Neuronal stem cell (in vitro differentiated cells): ENCODE measurements at regions not wholly inside any gene's neighbourhood (a gene's known extent, or its start where the extent isn't known, plus 50 kb on each side); places are given as distances from the start of the nearest gene placed in this dataset.
"Not testable (repeated sequence)": the region's sequence is repeated elsewhere in the genome, so short reads cannot be mapped to it uniquely, and the experiment has no call there.

Experiments used
- DNase-seq: peaks from one replicate; pipeline ENCODE4 v3.0.0-alpha.2; 2013; ENCODE audit warnings: low spot score
- H2AFZ ChIP-seq: one replicate; pipeline ENCODE4 v1.6.1; 2013; ENCODE audit warnings: mild to moderate bottlenecking, low read length, inconsistent platforms
- H2AK5ac ChIP-seq: 2 replicates; pipeline ENCODE4 v1.6.1; 2013; ENCODE audit warnings: low read depth, mild to moderate bottlenecking, inconsistent platforms, low read length, moderate library complexity, mixed read lengths
- H2BK120ac ChIP-seq: 2 replicates; pipeline ENCODE4 v1.6.1; 2013; ENCODE audit warnings: low read depth, mild to moderate bottlenecking, inconsistent platforms, low read length, moderate library complexity, mixed read lengths
- H2BK12ac ChIP-seq: one replicate; pipeline ENCODE4 v1.6.1; 2013; ENCODE audit warnings: low read length, inconsistent platforms
- H2BK15ac ChIP-seq: 2 replicates; pipeline ENCODE4 v1.6.1; 2013; ENCODE audit warnings: mild to moderate bottlenecking, low read length, inconsistent platforms, mixed read lengths
- H2BK5ac ChIP-seq: one replicate; pipeline ENCODE4 v1.6.1; 2013; ENCODE audit warnings: inconsistent platforms, mild to moderate bottlenecking, low read length, moderate library complexity
- H3K14ac ChIP-seq: one replicate; pipeline ENCODE4 v1.6.1; 2013; ENCODE audit warnings: low read length, inconsistent platforms
- H3K18ac ChIP-seq: 2 replicates; pipeline ENCODE4 v1.6.1; 2013; ENCODE audit warnings: low read length, inconsistent platforms
- H3K23ac ChIP-seq: 2 replicates; pipeline ENCODE4 v1.6.1; 2013; ENCODE audit warnings: low read depth, mild to moderate bottlenecking, mixed read lengths, low read length, inconsistent platforms; ENCODE audit not compliant: poor library complexity
- H3K27ac ChIP-seq: replicated peaks from 3 replicates; pipeline ENCODE4 v1.5.1; 2013; ENCODE audit warnings: low read length, inconsistent platforms
- H3K27me3 ChIP-seq, 3 experiments: 2 replicates each; pipeline ENCODE4 v1.6.1; 2013; ENCODE audit warnings: low read length in 3 of 3, mild to moderate bottlenecking in 2 of 3, inconsistent platforms in 1 of 3, low read depth in 1 of 3, mixed read lengths in 1 of 3, moderate library complexity in 1 of 3; ENCODE audit not compliant: control insufficient read depth in 3 of 3, insufficient read depth in 3 of 3
- H3K36me3 ChIP-seq, 2 donors: replicated peaks in 1 of 2; 2 replicates each; pipeline ENCODE4 v1.6.1; 2013; ENCODE audit warnings: low read length in 2 of 2; ENCODE audit not compliant: control insufficient read depth in 2 of 2, insufficient read depth in 2 of 2
- H3K4ac ChIP-seq: 2 replicates; pipeline ENCODE4 v1.6.1; 2013; ENCODE audit warnings: inconsistent platforms, mild to moderate bottlenecking, low read length, moderate library complexity
- H3K4me1 ChIP-seq, 2 donors: 1 replicate in 1 of 2; 2 replicates in 1 of 2; pipeline ENCODE4 v1.6.1; 2013; ENCODE audit warnings: low read length in 2 of 2, low read depth in 1 of 2; ENCODE audit not compliant: control insufficient read depth in 2 of 2, insufficient read depth in 1 of 2
- H3K4me2 ChIP-seq: one replicate; pipeline ENCODE4 v1.6.1; 2013; ENCODE audit warnings: mild to moderate bottlenecking, low read length, inconsistent platforms; ENCODE audit not compliant: insufficient read depth, poor library complexity, severe bottlenecking
- H3K4me3 ChIP-seq, 2 donors: 2 replicates each; pipeline ENCODE4 v1.5.1; 2013; ENCODE audit warnings: low read length in 2 of 2, mild to moderate bottlenecking in 2 of 2, inconsistent platforms in 1 of 2, moderate library complexity in 1 of 2
- H3K79me1 ChIP-seq: one replicate; pipeline ENCODE4 v1.6.1; 2013; ENCODE audit warnings: low read depth, mild to moderate bottlenecking, inconsistent platforms, low read length, moderate library complexity
- H3K9ac ChIP-seq: one replicate; pipeline ENCODE4 v1.6.1; 2013; ENCODE audit warnings: mild to moderate bottlenecking, low read depth, low read length, inconsistent platforms; ENCODE audit not compliant: poor library complexity
- H3K9me3 ChIP-seq, 2 donors: replicated peaks in 1 of 2; 2 replicates each; pipeline versions ENCODE3 to v1.6.1; 2013; ENCODE audit warnings: low read length in 2 of 2, mild to moderate bottlenecking in 2 of 2, inconsistent platforms in 1 of 2, low read depth in 1 of 2, mixed read lengths in 1 of 2, moderate library complexity in 1 of 2; ENCODE audit not compliant: control insufficient read depth in 2 of 2, insufficient read depth in 1 of 2
- H4K8ac ChIP-seq: one replicate; pipeline ENCODE4 v1.6.1; 2013; ENCODE audit warnings: low read depth, mild to moderate bottlenecking, inconsistent platforms, low read length, moderate library complexity
- H4K91ac ChIP-seq: one replicate; pipeline ENCODE4 v1.6.1; 2013; ENCODE audit warnings: low read length, low read depth, mild to moderate bottlenecking, inconsistent platforms; ENCODE audit not compliant: poor library complexity
- WGBS, 2 donors: extraction: QIAGEN DNeasy Blood & Tissue Kit; methylation state at CpG; one replicate each; pipeline ENCODE4 v1.1.7; 2013; ENCODE audit warnings: missing lambda C conversion rate in 2 of 2, mixed read lengths in 1 of 2; ENCODE audit not compliant: insufficient read length in 2 of 2, insufficient replicate concordance in 1 of 2; ENCODE audit errors: extremely low coverage in 2 of 2; 5-methylcytosine and 5-hydroxymethylcytosine counted together

- not testable (repeated sequence) for H3K27me3 ChIP-seq, H3K23ac ChIP-seq, H2BK120ac ChIP-seq, H2BK15ac ChIP-seq, H3K9ac ChIP-seq, H3K4me2 ChIP-seq, H3K4me1 ChIP-seq, H3K27ac ChIP-seq, H4K91ac ChIP-seq, H3K18ac ChIP-seq, H2AFZ ChIP-seq, H3K36me3 ChIP-seq, H2BK12ac ChIP-seq, H3K14ac ChIP-seq, H3K4me3 ChIP-seq, H4K8ac ChIP-seq, H3K79me1 ChIP-seq, DNase-seq, H2AK5ac ChIP-seq, H2BK5ac ChIP-seq, H3K4ac ChIP-seq, H3K9me3 ChIP-seq
- no CpG with 5 or more reads among the region's 5 CpGs for WGBS, 2 donors
Observed at GRCh38 chr16:35603371-35603770, 2144.0 kb downstream of the TP53TG3F start.

- no peak overlapping the region for H2BK12ac ChIP-seq
- H4K91ac ChIP-seq, result no peak overlapping the region
- H2AFZ ChIP-seq, result no peak overlapping the region
- H3K79me1 ChIP-seq, result no peaks in the 10 kb centered on the region
- no peak overlapping the region for H2BK120ac ChIP-seq
- H3K14ac ChIP-seq, result no peak overlapping the region
- H3K4me3 ChIP-seq, result no peak overlapping the region
- no peak overlapping the region for H2AK5ac ChIP-seq
- H3K4me1 ChIP-seq, result no peaks in the 10 kb centered on the region
- H3K9ac ChIP-seq, result no peak overlapping the region
- no peaks in the 10 kb centered on the region for H3K27me3 ChIP-seq
- no peak overlapping the region for H2BK5ac ChIP-seq
- H3K4ac ChIP-seq, result no peak overlapping the region
- no peak overlapping the region for H3K23ac ChIP-seq
- no peak overlapping the region for H3K18ac ChIP-seq
- no CpG with 5 or more reads among the region's 1 CpG for WGBS, 2 donors
- H4K8ac ChIP-seq, result no peak overlapping the region
- no peaks in the 10 kb centered on the region for H3K36me3 ChIP-seq
- H3K4me2 ChIP-seq, result no peak overlapping the region
- peaks cover 0 to 5% of the 10 kb centered on the region in 2 donors for H3K9me3 ChIP-seq
- H2BK15ac ChIP-seq, result no peak overlapping the region
- DNase-seq, result no peak
- no peak overlapping the region for H3K27ac ChIP-seq
Observed at GRCh38 chr16:35605921-35606320, 2146.5 kb downstream of the TP53TG3F start.

- H4K91ac ChIP-seq, H3K4me3 ChIP-seq, H3K23ac ChIP-seq, H3K36me3 ChIP-seq, H2AK5ac ChIP-seq, H3K27me3 ChIP-seq, H3K4me2 ChIP-seq, H2AFZ ChIP-seq, H4K8ac ChIP-seq, H3K9ac ChIP-seq, H2BK120ac ChIP-seq, DNase-seq, H2BK15ac ChIP-seq, H3K9me3 ChIP-seq, H2BK5ac ChIP-seq, H3K4ac ChIP-seq, H3K27ac ChIP-seq, H3K4me1 ChIP-seq, H3K79me1 ChIP-seq, H3K14ac ChIP-seq, H3K18ac ChIP-seq, H2BK12ac ChIP-seq: not testable (repeated sequence)
- WGBS, 2 donors, result no CpG with 5 or more reads among the region's 2 CpGs
Observed at GRCh38 chr16:35614883-35615282, 2155.5 kb downstream of the TP53TG3F start.

- H3K4me2 ChIP-seq, H3K27ac ChIP-seq, H4K8ac ChIP-seq, H2BK15ac ChIP-seq, H3K79me1 ChIP-seq, H2BK120ac ChIP-seq, H2BK5ac ChIP-seq, H3K18ac ChIP-seq, H4K91ac ChIP-seq, H3K23ac ChIP-seq, H3K4ac ChIP-seq, H2AK5ac ChIP-seq, H3K9ac ChIP-seq, H3K27me3 ChIP-seq, H3K36me3 ChIP-seq, H3K4me3 ChIP-seq, DNase-seq, H3K4me1 ChIP-seq, H2AFZ ChIP-seq, H3K14ac ChIP-seq, H2BK12ac ChIP-seq: not testable (repeated sequence)
- peaks cover 0 to 21% of the 10 kb centered on the region in 2 donors for H3K9me3 ChIP-seq
Observed at GRCh38 chr16:35619176-35619575, 2159.8 kb downstream of the TP53TG3F start.
